ENCODE measurements at regions not wholly inside any gene's neighbourhood (a gene's known extent, or its start where the extent isn't known, plus 50 kb on each side); places are given as distances from the start of the nearest gene placed in this dataset.

GRCh38 chr2:147577323-147577997, 267.4 kb upstream of the ACVR2A start:
- no peaks in the 10 kb centered on the region for H3K4me1 Mint-ChIP-seq (ENCODE audit: insufficient read depth, unreplicated experiment)
- intact Hi-C loops (cut with micrococcal nuclease) = no loop called here
- no TSS peak for BruUV-seq (replicated peaks)
- no peak overlapping the region for H3K27ac Mint-ChIP-seq (ENCODE audit: low read depth, unreplicated experiment)
- CTCF ChIA-PET = no interaction called here
- no peak for DNase-seq (ENCODE audit: unreplicated experiment)
- TF ChIP-seq, protein P1, sequence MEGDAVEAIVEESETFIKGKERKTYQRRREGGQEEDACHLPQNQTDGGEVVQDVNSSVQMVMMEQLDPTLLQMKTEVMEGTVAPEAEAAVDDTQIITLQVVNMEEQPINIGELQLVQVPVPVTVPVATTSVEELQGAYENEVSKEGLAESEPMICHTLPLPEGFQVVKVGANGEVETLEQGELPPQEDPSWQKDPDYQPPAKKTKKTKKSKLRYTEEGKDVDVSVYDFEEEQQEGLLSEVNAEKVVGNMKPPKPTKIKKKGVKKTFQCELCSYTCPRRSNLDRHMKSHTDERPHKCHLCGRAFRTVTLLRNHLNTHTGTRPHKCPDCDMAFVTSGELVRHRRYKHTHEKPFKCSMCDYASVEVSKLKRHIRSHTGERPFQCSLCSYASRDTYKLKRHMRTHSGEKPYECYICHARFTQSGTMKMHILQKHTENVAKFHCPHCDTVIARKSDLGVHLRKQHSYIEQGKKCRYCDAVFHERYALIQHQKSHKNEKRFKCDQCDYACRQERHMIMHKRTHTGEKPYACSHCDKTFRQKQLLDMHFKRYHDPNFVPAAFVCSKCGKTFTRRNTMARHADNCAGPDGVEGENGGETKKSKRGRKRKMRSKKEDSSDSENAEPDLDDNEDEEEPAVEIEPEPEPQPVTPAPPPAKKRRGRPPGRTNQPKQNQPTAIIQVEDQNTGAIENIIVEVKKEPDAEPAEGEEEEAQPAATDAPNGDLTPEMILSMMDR (IDR thresholded peaks at IDR 0.05; ENCODE audit: unreplicated experiment) = no peak
- H3K36me3 Mint-ChIP-seq (ENCODE audit: insufficient read depth, unreplicated experiment) = no peaks in the 10 kb centered on the region
- no peaks in the 10 kb centered on the region for H3K27me3 Mint-ChIP-seq (ENCODE audit: insufficient read depth, unreplicated experiment)
- POLR2A ChIA-PET = no interaction called here
- H3K4me3 Mint-ChIP-seq (ENCODE audit: unreplicated experiment) = no peak overlapping the region
- H3K9me3 Mint-ChIP-seq (ENCODE audit: unreplicated experiment) = no peaks in the 10 kb centered on the region

- Mint-ChIP-seq H3K27me3 (ENCODE audit: insufficient read depth, unreplicated experiment) (no peaks in the 10 kb centered on the region), H3K9me3 (ENCODE audit: unreplicated experiment) (no peaks in the 10 kb centered on the region), H3K4me1 (ENCODE audit: insufficient read depth, unreplicated experiment) (no peaks in the 10 kb centered on the region), H3K36me3 (ENCODE audit: insufficient read depth, unreplicated experiment) (no peaks in the 10 kb centered on the region), H3K27ac (ENCODE audit: low read depth, unreplicated experiment) (no peak overlapping the region), H3K4me3 (ENCODE audit: unreplicated experiment) (no peak overlapping the region)
- no TSS peak for BruUV-seq (replicated peaks)
- CTCF ChIA-PET = no interaction called here
- POLR2A ChIA-PET = no interaction called here
- intact Hi-C loops (cut with micrococcal nuclease) = no loop called here
- TF ChIP-seq, protein P1 (IDR thresholded peaks at IDR 0.05; ENCODE audit: unreplicated experiment) = no peak
- no peak for DNase-seq (ENCODE audit: unreplicated experiment)
Measured at GRCh38 chr2:147575106-147575505, 269.7 kb upstream of the ACVR2A start.

- Mint-ChIP-seq H3K4me1 (ENCODE audit: insufficient read depth, unreplicated experiment) (peaks cover 8% of the 10 kb centered on the region), H3K27ac (ENCODE audit: low read depth, unreplicated experiment) (no peak overlapping the region), H3K27me3 (ENCODE audit: insufficient read depth, unreplicated experiment) (no peaks in the 10 kb centered on the region), H3K4me3 (ENCODE audit: unreplicated experiment) (no peak overlapping the region), H3K36me3 (ENCODE audit: insufficient read depth, unreplicated experiment) (no peaks in the 10 kb centered on the region), H3K9me3 (ENCODE audit: unreplicated experiment) (no peaks in the 10 kb centered on the region)
- intact Hi-C loops (cut with micrococcal nuclease) = no loop called here
- CTCF ChIA-PET = no interaction called here
- DNase-seq (ENCODE audit: unreplicated experiment) = peak; percentile 55
- POLR2A ChIA-PET = no interaction called here
- TF ChIP-seq, protein P1 (IDR thresholded peaks at IDR 0.05; ENCODE audit: unreplicated experiment) = no peak
- BruUV-seq (replicated peaks) = no TSS peak
Measured at GRCh38 chr2:147572622-147573021, 272.2 kb upstream of the ACVR2A start.

- POLR2A ChIA-PET = interaction anchor here (1.0 kb wide), 1 partner anchor 275 kb away, joined by 3 read pairs; the partner anchor contains the start of gene ACVR2A
- Mint-ChIP-seq H3K4me1 (ENCODE audit: insufficient read depth, unreplicated experiment) (peaks cover 8% of the 10 kb centered on the region), H3K4me3 (ENCODE audit: unreplicated experiment) (no peak overlapping the region), H3K9me3 (ENCODE audit: unreplicated experiment) (no peaks in the 10 kb centered on the region), H3K27me3 (ENCODE audit: insufficient read depth, unreplicated experiment) (no peaks in the 10 kb centered on the region), H3K27ac (ENCODE audit: low read depth, unreplicated experiment) (no peak overlapping the region), H3K36me3 (ENCODE audit: insufficient read depth, unreplicated experiment) (no peaks in the 10 kb centered on the region)
- no peak for DNase-seq (ENCODE audit: unreplicated experiment)
- intact Hi-C loops (cut with micrococcal nuclease) = no loop called here
- BruUV-seq (replicated peaks) = no TSS peak
- TF ChIP-seq, protein P1 (IDR thresholded peaks at IDR 0.05; ENCODE audit: unreplicated experiment) = no peak
- CTCF ChIA-PET = no interaction called here
Measured at GRCh38 chr2:147569426-147569825, 275.4 kb upstream of the ACVR2A start.

Measured in MCF 10A (cell line).